Neutrophil (primary cell): ENCODE measurements at regions not wholly inside any gene's neighbourhood (a gene's known extent, or its start where the extent isn't known, plus 50 kb on each side); places are given as distances from the start of the nearest gene placed in this dataset.

ENCODE experiments used
- H3K27ac ChIP-seq: fragments of 200-600 bp; sonication (generic); 2 replicates; pipeline ENCODE4 v1.5.1; 2016; ENCODE audit warnings: mild to moderate bottlenecking, moderate library complexity
- H3K27me3 ChIP-seq: fragments of 200-600 bp; sonication (generic); 2 replicates; pipeline ENCODE4 v1.6.0; 2016; ENCODE audit warnings: mild to moderate bottlenecking
- H3K36me3 ChIP-seq: fragments of 200-600 bp; sonication (generic); 2 replicates; pipeline ENCODE4 v1.5.1; 2017
- H3K4me1 ChIP-seq, 2 experiments: fragments of 200-600 bp in 1 of 2; sonication (generic) in 1 of 2; 1 replicate in 1 of 2; 2 replicates in 1 of 2; pipeline versions ENCODE4 v1.5.1 to v1.6.1; 2013 to 2016; ENCODE audit warnings: low read depth in 1 of 2, low read length in 1 of 2, mild to moderate bottlenecking in 1 of 2, moderate library complexity in 1 of 2; ENCODE audit not compliant: control insufficient read depth in 1 of 2, insufficient read depth in 1 of 2
- H3K4me3 ChIP-seq, 2 experiments: fragments of 200-600 bp in 1 of 2; sonication (generic) in 1 of 2; 1 replicate in 1 of 2; 2 replicates in 1 of 2; pipeline ENCODE4 v1.5.1; 2013 to 2016; ENCODE audit warnings: low read depth in 1 of 2, low read length in 1 of 2, mild to moderate bottlenecking in 1 of 2, moderate library complexity in 1 of 2
- H3K9me3 ChIP-seq: fragments of 200-600 bp; sonication (generic); 2 replicates; pipeline ENCODE4 v1.5.1; 2016
- CTCF ChIP-seq: fragments of 200-600 bp; sonication (generic); IDR thresholded peaks from 2 replicates; pipeline ENCODE4 v1.5.1; 2016; ENCODE audit warnings: antibody characterized with exemption

GRCh38 chr12:75782069-75782581 lies 249.5 kb downstream of the PHLDA1 start:
- H3K9me3 ChIP-seq, result no peaks in the 10 kb centered on the region
- no peak for TF ChIP-seq CTCF
- H3K27ac ChIP-seq, result no peak overlapping the region
- H3K4me3 ChIP-seq, result no peak overlapping the region
- no peaks in the 10 kb centered on the region for H3K4me1 ChIP-seq
- no peaks in the 10 kb centered on the region for H3K27me3 ChIP-seq
- H3K36me3 ChIP-seq, result no peaks in the 10 kb centered on the region

GRCh38 chr12:75781532-75782046 lies 250.0 kb downstream of the PHLDA1 start:
- H3K27ac ChIP-seq, result no peak overlapping the region
- H3K36me3 ChIP-seq, result no peaks in the 10 kb centered on the region
- H3K4me3 ChIP-seq, result no peak overlapping the region
- no peaks in the 10 kb centered on the region for H3K9me3 ChIP-seq
- no peaks in the 10 kb centered on the region for H3K27me3 ChIP-seq
- H3K4me1 ChIP-seq, result no peaks in the 10 kb centered on the region
- TF ChIP-seq CTCF, result no peak

- Histone ChIP-seq H3K4me3 (no peak overlapping the region), H3K36me3 (no peaks in the 10 kb centered on the region), H3K4me1 (no peaks in the 10 kb centered on the region), H3K27me3 (no peaks in the 10 kb centered on the region), H3K27ac (no peak overlapping the region), H3K9me3 (no peaks in the 10 kb centered on the region)
- TF ChIP-seq CTCF, result no peak
Measured at GRCh38 chr12:75779891-75780496, 251.6 kb downstream of the PHLDA1 start.

GRCh38 chr12:75774261-75775052 lies 257.1 kb downstream of the PHLDA1 start:
- TF ChIP-seq CTCF, result no peak
- Histone ChIP-seq H3K4me1 (no peaks in the 10 kb centered on the region), H3K27me3 (no peaks in the 10 kb centered on the region), H3K36me3 (no peaks in the 10 kb centered on the region), H3K27ac (no peak overlapping the region), H3K4me3 (no peak overlapping the region), H3K9me3 (no peaks in the 10 kb centered on the region)

GRCh38 chr12:75773377-75773776 lies 258.2 kb downstream of the PHLDA1 start:
- no peaks in the 10 kb centered on the region for H3K4me1 ChIP-seq
- no peaks in the 10 kb centered on the region for H3K27me3 ChIP-seq
- H3K9me3 ChIP-seq, result no peaks in the 10 kb centered on the region
- no peak overlapping the region for H3K27ac ChIP-seq
- H3K36me3 ChIP-seq, result no peaks in the 10 kb centered on the region
- no peak for TF ChIP-seq CTCF
- no peak overlapping the region for H3K4me3 ChIP-seq
